ENCODE measurements at regions not wholly inside any gene's neighbourhood (a gene's known extent, or its start where the extent isn't known, plus 50 kb on each side); places are given as distances from the start of the nearest gene placed in this dataset.

GRCh38 chr3:164451072-164451910 lies 627.0 kb downstream of the SI start:
- DNase-seq (no peak), ATAC-seq (ENCODE audit: insufficient read depth, low FRiP score) (no peak)
- WGBS, 2 donors = 70 to 81% methylated on average over 5 of the region's 5 CpGs
- H3K4me3 ChIP-seq = no peak overlapping the region
- H3K4me1 ChIP-seq (ENCODE audit: control insufficient read depth in 5 of 5, insufficient read depth in 5 of 5, low read length in 5 of 5) = no peaks in the 10 kb centered on the region
- H3K27me3 ChIP-seq (ENCODE audit: control insufficient read depth in 3 of 3, insufficient read depth in 3 of 3, low read length in 2 of 3) = no peaks in the 10 kb centered on the region
- no peak overlapping the region for H3K27ac ChIP-seq (ENCODE audit: low read depth in 1 of 2, low read length in 1 of 2)
- no peak for TF ChIP-seq CTCF (IDR thresholded peaks at IDR 0.05; ENCODE audit: control extremely low read depth, extremely low read depth)
- H3K9ac ChIP-seq (ENCODE audit: insufficient read depth in 1 of 2, low read length in 2 of 2) = no peak overlapping the region
- H3K9me3 ChIP-seq (ENCODE audit: control insufficient read depth in 4 of 4, insufficient read depth in 3 of 4, low read length in 3 of 4) = peaks cover 0 to 4% (median 2%) of the 10 kb centered on the region in 4 donors
- no peaks in the 10 kb centered on the region for H3K36me3 ChIP-seq (ENCODE audit: control insufficient read depth in 4 of 4, insufficient read depth in 4 of 4, low read length in 4 of 4)

- WGBS, 2 donors = 53 to 57% methylated on average over 4 of the region's 4 CpGs
- H3K27me3 ChIP-seq (ENCODE audit: control insufficient read depth in 3 of 3, insufficient read depth in 3 of 3, low read length in 2 of 3) = no peaks in the 10 kb centered on the region
- no peak for TF ChIP-seq CTCF (IDR thresholded peaks at IDR 0.05; ENCODE audit: control extremely low read depth, extremely low read depth)
- H3K9me3 ChIP-seq (ENCODE audit: control insufficient read depth in 4 of 4, insufficient read depth in 3 of 4, low read length in 3 of 4) = peaks cover 0 to 4% (median 2%) of the 10 kb centered on the region in 4 donors
- H3K4me1 ChIP-seq (ENCODE audit: control insufficient read depth in 5 of 5, insufficient read depth in 5 of 5, low read length in 5 of 5) = no peaks in the 10 kb centered on the region
- H3K4me3 ChIP-seq = no peak overlapping the region
- ATAC-seq (ENCODE audit: insufficient read depth, low FRiP score) (no peak), DNase-seq (no peak)
- no peaks in the 10 kb centered on the region for H3K36me3 ChIP-seq (ENCODE audit: control insufficient read depth in 4 of 4, insufficient read depth in 4 of 4, low read length in 4 of 4)
- no peak overlapping the region for H3K27ac ChIP-seq (ENCODE audit: low read depth in 1 of 2, low read length in 1 of 2)
- no peak overlapping the region for H3K9ac ChIP-seq (ENCODE audit: insufficient read depth in 1 of 2, low read length in 2 of 2)
These were observed 627.9 kb downstream of the SI start for GRCh38 chr3:164450276-164450905.

DNA sequence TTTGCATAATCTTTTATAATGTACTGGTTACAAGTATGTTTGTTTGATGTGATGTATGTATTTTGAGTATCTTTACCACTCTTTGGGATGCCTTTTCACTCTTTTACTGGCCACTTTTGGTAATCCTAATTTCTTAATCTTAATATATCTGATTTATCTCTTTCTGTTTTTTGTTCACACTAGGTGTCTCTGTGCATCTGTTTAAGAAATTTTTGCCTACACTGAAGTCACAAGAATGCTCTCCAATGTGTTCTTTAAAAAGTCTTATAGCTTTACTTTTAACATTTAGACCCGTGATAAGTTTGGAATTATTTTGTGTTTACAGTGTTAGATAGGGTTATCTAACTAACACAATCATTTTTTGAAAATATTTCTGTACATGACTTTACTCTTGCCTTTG lies 659.1 kb downstream of the SI start:
- H3K27ac ChIP-seq (ENCODE audit: low read depth in 1 of 2, low read length in 1 of 2) = no peak overlapping the region
- ATAC-seq (ENCODE audit: insufficient read depth, low FRiP score) (no peak), DNase-seq (no peak)
- H3K9me3 ChIP-seq (ENCODE audit: control insufficient read depth in 4 of 4, insufficient read depth in 3 of 4, low read length in 3 of 4) = no peaks in the 10 kb centered on the region
- H3K4me3 ChIP-seq = no peak overlapping the region
- 67 to 75% methylated on average over 1 of the region's 1 CpG for WGBS, 2 donors
- H3K4me1 ChIP-seq (ENCODE audit: control insufficient read depth in 5 of 5, insufficient read depth in 5 of 5, low read length in 5 of 5) = no peaks in the 10 kb centered on the region
- H3K36me3 ChIP-seq (ENCODE audit: control insufficient read depth in 4 of 4, insufficient read depth in 4 of 4, low read length in 4 of 4) = no peaks in the 10 kb centered on the region
- no peak for TF ChIP-seq CTCF (IDR thresholded peaks at IDR 0.05; ENCODE audit: control extremely low read depth, extremely low read depth)
- H3K9ac ChIP-seq (ENCODE audit: insufficient read depth in 1 of 2, low read length in 2 of 2) = no peak overlapping the region
- H3K27me3 ChIP-seq (ENCODE audit: control insufficient read depth in 3 of 3, insufficient read depth in 3 of 3, low read length in 2 of 3) = no peaks in the 10 kb centered on the region

Data from lung (tissue), 11 donors.